Adrenal gland (tissue), 9 donors: ENCODE measurements at regions not wholly inside any gene's neighbourhood (a gene's known extent, or its start where the extent isn't known, plus 50 kb on each side); places are given as distances from the start of the nearest gene placed in this dataset.

Source experiments
- DNase-seq, 7 donors: peaks; one replicate each; pipeline ENCODE4 v3.0.0-alpha.2; 2019 to 2020
- H3K27ac ChIP-seq, 5 donors: fragments of 200-600 bp; sonication (generic) in 4 of 5; 1 replicate in 3 of 5; 2 replicates in 2 of 5; pipeline versions ENCODE4 v1.5.1 to v1.8.0; 2016 to 2020; ENCODE audit warnings: mild to moderate bottlenecking in 1 of 5
- H3K27me3 ChIP-seq: fragments of 200-600 bp; 2 replicates; pipeline ENCODE4 v1.8.0; 2021
- H3K36me3 ChIP-seq, 2 donors: fragments of 200-600 bp; replicated peaks in 1 of 2; 1 replicate in 1 of 2; 2 replicates in 1 of 2; pipeline versions ENCODE4 v1.5.1 to v1.8.0; 2018 to 2022
- H3K4me1 ChIP-seq, 2 donors: fragments of 200-600 bp; replicated peaks in 1 of 2; 1 replicate in 1 of 2; 2 replicates in 1 of 2; pipeline versions ENCODE4 v1.5.1 to v1.8.0; 2018 to 2021
- H3K4me3 ChIP-seq, 4 donors: fragments of 200-600 bp; sonication (generic) in 3 of 4; one replicate each; pipeline ENCODE4 v1.5.1; 2016 to 2018
- H3K9me3 ChIP-seq, 3 donors: fragments of 200-600 bp; sonication (generic) in 1 of 3; replicated peaks in 1 of 3; 1 replicate in 2 of 3; 2 replicates in 1 of 3; pipeline versions ENCODE4 v1.5.1 to v1.8.0; 2016 to 2021
- POLR2A ChIP-seq, 2 donors: fragments of 450-650 bp; IDR thresholded peaks; one replicate each; pipeline ENCODE4 v1.6.1; 2017; ENCODE audit warnings: antibody characterized with exemption in 2 of 2, mild to moderate bottlenecking in 2 of 2, moderate library complexity in 1 of 2
- WGBS, 4 donors: extraction: QIAGEN DNeasy Blood & Tissue Kit in 2 of 4; methylation state at CpG; one replicate each; pipeline versions ENCODE4 v1.1.5 to v1.1.7; 2013 to 2017; 5-methylcytosine and 5-hydroxymethylcytosine counted together
- intact Hi-C, 2 donors: fragments of 100-400 bp; cut with DNase I; formaldehyde crosslinking; loops; one replicate each; pipeline versions ENCODE4 v1.14.1 to v1.15.0; 2022 to 2023
- TF ChIP-seq, protein P1 (sequence below), 6 experiments: fragments of 450-650 bp in 4 of 6; fragments of 200-600 bp in 2 of 6; sonication (generic) in 1 of 6; IDR thresholded peaks; 1 replicate in 5 of 6; 2 replicates in 1 of 6; pipeline versions ENCODE4 v1.5.1 to v1.8.0; 2016 to 2021; ENCODE audit warnings: antibody characterized with exemption in 6 of 6, mild to moderate bottlenecking in 2 of 6, moderate library complexity in 1 of 6
- donor health status: healthy with polysubstance abuse.
- donor health status: Bipolar disorder and iron deficiency.
- donor health status: DM: yes; HTN: yes; CAD: no.
- donor health status: DM: no; HTN: no; CAD: no.
- donor health status: DM: no; HTN: no; CAD: no.

DNA sequence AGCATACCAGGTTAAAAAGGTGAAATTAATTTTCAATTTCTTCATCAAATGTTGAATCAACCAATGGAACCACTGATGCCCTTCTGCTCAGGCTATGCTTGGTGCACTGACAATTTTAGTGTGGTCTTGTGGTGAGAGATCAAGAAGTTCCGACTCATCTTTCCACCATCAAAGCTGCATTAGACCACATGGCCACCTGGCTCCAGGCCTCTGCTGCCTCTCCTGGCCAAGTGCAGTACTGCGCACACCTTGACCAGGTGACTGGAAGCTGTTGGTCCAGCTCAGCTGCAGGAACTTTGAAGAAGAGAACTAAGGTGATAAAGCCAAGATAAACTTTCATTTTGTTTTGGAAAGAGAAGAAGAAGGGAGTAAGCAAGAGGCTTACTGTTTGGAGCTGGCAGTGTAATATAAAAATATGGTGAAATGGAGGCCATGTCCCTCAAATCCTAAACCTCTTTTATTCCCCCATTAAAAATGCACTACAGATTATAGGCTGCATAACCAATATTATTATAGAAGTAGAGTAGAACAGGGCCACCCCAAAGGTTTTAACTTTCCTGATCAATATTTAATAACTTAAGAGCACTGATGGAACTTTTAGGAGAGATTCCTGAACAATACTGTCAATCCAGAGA is 315.5 kb upstream of the C9orf72 start:
- no peak overlapping the region for H3K27ac ChIP-seq
- H3K4me1 ChIP-seq, result no peaks in the 10 kb centered on the region
- H3K4me3 ChIP-seq, result no peak overlapping the region
- no peak for TF ChIP-seq POLR2A (IDR thresholded peaks at IDR 0.05)
- TF ChIP-seq, protein P1, sequence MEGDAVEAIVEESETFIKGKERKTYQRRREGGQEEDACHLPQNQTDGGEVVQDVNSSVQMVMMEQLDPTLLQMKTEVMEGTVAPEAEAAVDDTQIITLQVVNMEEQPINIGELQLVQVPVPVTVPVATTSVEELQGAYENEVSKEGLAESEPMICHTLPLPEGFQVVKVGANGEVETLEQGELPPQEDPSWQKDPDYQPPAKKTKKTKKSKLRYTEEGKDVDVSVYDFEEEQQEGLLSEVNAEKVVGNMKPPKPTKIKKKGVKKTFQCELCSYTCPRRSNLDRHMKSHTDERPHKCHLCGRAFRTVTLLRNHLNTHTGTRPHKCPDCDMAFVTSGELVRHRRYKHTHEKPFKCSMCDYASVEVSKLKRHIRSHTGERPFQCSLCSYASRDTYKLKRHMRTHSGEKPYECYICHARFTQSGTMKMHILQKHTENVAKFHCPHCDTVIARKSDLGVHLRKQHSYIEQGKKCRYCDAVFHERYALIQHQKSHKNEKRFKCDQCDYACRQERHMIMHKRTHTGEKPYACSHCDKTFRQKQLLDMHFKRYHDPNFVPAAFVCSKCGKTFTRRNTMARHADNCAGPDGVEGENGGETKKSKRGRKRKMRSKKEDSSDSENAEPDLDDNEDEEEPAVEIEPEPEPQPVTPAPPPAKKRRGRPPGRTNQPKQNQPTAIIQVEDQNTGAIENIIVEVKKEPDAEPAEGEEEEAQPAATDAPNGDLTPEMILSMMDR (IDR thresholded peaks at IDR 0.05), result peak in 5 of 6 experiments; percentile 20 to 43 (median 31)
- H3K27me3 ChIP-seq, result no peaks in the 10 kb centered on the region
- H3K9me3 ChIP-seq, result peaks cover 0 to 5% (median 0%) of the 10 kb centered on the region in 3 donors
- DNase-seq, result peak in 2 of 7 donors; percentile 9 to 23
- H3K36me3 ChIP-seq, result no peaks in the 10 kb centered on the region
- 76 to 84% (median 80%) methylated on average over 2 of the region's 2 CpGs for WGBS, 4 donors
- intact Hi-C loops, result no loop called here

DNA sequence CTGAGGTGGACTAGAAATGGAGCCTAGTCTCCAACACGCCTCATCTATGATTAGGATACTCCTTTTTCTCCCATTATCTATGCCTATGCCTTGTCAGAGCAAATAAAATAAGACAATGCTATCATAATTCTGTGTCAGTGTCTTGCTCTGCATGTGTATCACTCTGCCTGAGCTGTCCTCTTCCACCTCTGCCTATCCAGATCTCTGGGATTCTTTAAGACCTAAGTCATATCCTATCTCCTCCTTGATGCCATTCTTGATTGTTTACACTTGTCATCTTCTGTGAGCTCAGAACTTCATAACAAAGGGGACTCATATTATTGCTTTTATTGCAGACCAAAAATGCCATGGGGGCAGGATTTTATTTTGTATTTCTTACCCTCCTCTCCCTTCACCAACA is 351.2 kb upstream of the C9orf72 start:
- Histone ChIP-seq H3K4me3 (no peak overlapping the region), H3K4me1 (no peaks in the 10 kb centered on the region), H3K36me3 (no peaks in the 10 kb centered on the region), H3K27ac (no peak overlapping the region), H3K27me3 (no peaks in the 10 kb centered on the region), H3K9me3 (no peaks in the 10 kb centered on the region)
- intact Hi-C loops, result no loop called here
- TF ChIP-seq, protein P1 (IDR thresholded peaks at IDR 0.05), result no peak
- no peak for TF ChIP-seq POLR2A (IDR thresholded peaks at IDR 0.05)
- no peak for DNase-seq
- WGBS, 4 donors, result 65 to 81% (median 71%) methylated on average over 1 of the region's 1 CpG

DNA sequence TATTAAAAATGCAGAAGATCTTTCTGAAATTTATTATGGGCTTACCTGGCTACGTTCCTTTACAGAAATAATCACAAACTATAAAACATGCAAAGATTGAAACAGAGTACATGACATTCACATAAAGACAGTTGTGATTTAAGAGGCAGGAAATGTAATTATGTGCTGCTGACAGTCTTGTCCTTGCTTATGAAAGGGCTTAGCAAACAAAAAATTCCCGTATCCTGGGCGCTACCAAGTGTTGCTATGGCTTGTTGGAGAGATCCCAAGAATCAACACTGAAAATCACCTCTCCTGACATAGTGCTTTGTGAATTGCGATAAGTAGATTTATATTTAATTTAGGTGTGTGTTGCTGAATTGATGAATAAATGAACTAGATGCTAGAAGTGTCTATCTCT is 352.5 kb upstream of the C9orf72 start:
- DNase-seq, result no peak
- H3K27ac ChIP-seq, result no peak overlapping the region
- H3K27me3 ChIP-seq, result no peaks in the 10 kb centered on the region
- H3K4me3 ChIP-seq, result no peak overlapping the region
- H3K36me3 ChIP-seq, result no peaks in the 10 kb centered on the region
- intact Hi-C loops, result no loop called here
- H3K4me1 ChIP-seq, result no peaks in the 10 kb centered on the region
- WGBS, 4 donors, result 65 to 80% (median 71%) methylated on average over 4 of the region's 4 CpGs
- no peaks in the 10 kb centered on the region for H3K9me3 ChIP-seq
- no peak for TF ChIP-seq POLR2A (IDR thresholded peaks at IDR 0.05)
- TF ChIP-seq, protein P1 (IDR thresholded peaks at IDR 0.05), result no peak

DNA sequence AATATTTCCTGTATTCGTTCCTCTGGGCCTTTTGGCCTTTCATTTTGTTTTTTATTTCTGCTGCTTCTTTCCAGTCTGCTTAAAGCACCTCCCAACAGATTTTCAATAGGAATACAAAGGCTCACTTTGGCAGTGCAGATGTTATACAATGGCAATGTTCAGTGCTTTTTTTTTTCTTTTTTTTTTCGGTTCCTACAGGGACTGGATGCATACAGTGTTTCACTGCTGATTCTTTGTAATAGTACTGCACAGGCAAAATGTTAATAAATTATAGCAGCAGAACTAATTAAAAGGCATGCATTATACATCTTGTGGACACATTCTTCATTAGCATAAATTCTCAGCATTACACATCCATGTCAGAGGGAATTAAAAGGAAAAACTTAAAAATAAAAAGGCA is 356.6 kb upstream of the C9orf72 start:
- H3K4me1 ChIP-seq, result no peaks in the 10 kb centered on the region
- H3K27ac ChIP-seq, result no peak overlapping the region
- no peak overlapping the region for H3K4me3 ChIP-seq
- no peak for TF ChIP-seq POLR2A (IDR thresholded peaks at IDR 0.05)
- TF ChIP-seq, protein P1 (IDR thresholded peaks at IDR 0.05), result no peak
- whole genome bisulfite sequencing, 4 donors, result 41 to 60% (median 51%) methylated on average over 2 of the region's 2 CpGs
- H3K9me3 ChIP-seq, result no peaks in the 10 kb centered on the region
- no peak for DNase-seq
- no peaks in the 10 kb centered on the region for H3K27me3 ChIP-seq
- no peaks in the 10 kb centered on the region for H3K36me3 ChIP-seq
- intact Hi-C loops, result no loop called here
